ENCODE measurements at regions not wholly inside any gene's neighbourhood (a gene's known extent, or its start where the extent isn't known, plus 50 kb on each side); places are given as distances from the start of the nearest gene placed in this dataset.

DNA sequence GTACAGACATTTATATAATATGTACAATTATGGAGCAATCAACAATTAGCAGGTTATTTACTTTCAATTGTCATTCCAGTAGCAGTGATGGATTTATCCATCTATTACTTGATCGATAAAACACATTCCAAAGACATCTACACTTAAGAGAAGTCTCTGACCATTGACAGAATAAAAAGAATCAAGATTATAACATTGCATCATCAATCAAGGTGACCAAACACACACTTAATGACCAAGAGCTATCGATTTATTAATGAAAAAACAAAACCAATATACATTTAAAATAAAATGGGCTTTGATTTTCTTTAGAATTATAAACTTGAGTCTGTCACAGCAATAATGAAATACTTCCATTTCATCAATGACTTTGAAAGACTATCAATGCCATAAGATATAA, 170.2 kb upstream of the CDKN3 start (continued):
- TF ChIP-seq TAF7 (optimal IDR thresholded peaks at IDR 0.05; ENCODE audit: borderline replicate concordance, low read depth, low read length) (no peak), KDM1A (IDR thresholded peaks at IDR 0.05; ENCODE audit: borderline replicate concordance, low read length) (no peak), POLR2AphosphoS5 (IDR thresholded peaks at IDR 0.05; ENCODE audit: low read depth, low read length) (no peak), NANOG (IDR thresholded peaks at IDR 0.05; ENCODE audit: insufficient read depth, low read depth, low read length, poor library complexity, severe bottlenecking) (no peak), BRCA1 (IDR thresholded peaks at IDR 0.05; ENCODE audit: low read depth, low read length) (no peak), CTCF (IDR thresholded peaks at IDR 0.05; ENCODE audit: control extremely low read depth in 1 of 3, insufficient read depth in 1 of 3, low read depth in 1 of 3, low read length in 3 of 3) (no peak), KDM5A (IDR thresholded peaks at IDR 0.05; ENCODE audit: low read length) (no peak), RAD21 (IDR thresholded peaks at IDR 0.05 in 1 of 2, conservative IDR thresholded peaks at IDR 0.05 in 1 of 2; ENCODE audit: low read depth in 2 of 2, low read length in 2 of 2) (no peak)
- TF ChIP-seq, protein P1, sequence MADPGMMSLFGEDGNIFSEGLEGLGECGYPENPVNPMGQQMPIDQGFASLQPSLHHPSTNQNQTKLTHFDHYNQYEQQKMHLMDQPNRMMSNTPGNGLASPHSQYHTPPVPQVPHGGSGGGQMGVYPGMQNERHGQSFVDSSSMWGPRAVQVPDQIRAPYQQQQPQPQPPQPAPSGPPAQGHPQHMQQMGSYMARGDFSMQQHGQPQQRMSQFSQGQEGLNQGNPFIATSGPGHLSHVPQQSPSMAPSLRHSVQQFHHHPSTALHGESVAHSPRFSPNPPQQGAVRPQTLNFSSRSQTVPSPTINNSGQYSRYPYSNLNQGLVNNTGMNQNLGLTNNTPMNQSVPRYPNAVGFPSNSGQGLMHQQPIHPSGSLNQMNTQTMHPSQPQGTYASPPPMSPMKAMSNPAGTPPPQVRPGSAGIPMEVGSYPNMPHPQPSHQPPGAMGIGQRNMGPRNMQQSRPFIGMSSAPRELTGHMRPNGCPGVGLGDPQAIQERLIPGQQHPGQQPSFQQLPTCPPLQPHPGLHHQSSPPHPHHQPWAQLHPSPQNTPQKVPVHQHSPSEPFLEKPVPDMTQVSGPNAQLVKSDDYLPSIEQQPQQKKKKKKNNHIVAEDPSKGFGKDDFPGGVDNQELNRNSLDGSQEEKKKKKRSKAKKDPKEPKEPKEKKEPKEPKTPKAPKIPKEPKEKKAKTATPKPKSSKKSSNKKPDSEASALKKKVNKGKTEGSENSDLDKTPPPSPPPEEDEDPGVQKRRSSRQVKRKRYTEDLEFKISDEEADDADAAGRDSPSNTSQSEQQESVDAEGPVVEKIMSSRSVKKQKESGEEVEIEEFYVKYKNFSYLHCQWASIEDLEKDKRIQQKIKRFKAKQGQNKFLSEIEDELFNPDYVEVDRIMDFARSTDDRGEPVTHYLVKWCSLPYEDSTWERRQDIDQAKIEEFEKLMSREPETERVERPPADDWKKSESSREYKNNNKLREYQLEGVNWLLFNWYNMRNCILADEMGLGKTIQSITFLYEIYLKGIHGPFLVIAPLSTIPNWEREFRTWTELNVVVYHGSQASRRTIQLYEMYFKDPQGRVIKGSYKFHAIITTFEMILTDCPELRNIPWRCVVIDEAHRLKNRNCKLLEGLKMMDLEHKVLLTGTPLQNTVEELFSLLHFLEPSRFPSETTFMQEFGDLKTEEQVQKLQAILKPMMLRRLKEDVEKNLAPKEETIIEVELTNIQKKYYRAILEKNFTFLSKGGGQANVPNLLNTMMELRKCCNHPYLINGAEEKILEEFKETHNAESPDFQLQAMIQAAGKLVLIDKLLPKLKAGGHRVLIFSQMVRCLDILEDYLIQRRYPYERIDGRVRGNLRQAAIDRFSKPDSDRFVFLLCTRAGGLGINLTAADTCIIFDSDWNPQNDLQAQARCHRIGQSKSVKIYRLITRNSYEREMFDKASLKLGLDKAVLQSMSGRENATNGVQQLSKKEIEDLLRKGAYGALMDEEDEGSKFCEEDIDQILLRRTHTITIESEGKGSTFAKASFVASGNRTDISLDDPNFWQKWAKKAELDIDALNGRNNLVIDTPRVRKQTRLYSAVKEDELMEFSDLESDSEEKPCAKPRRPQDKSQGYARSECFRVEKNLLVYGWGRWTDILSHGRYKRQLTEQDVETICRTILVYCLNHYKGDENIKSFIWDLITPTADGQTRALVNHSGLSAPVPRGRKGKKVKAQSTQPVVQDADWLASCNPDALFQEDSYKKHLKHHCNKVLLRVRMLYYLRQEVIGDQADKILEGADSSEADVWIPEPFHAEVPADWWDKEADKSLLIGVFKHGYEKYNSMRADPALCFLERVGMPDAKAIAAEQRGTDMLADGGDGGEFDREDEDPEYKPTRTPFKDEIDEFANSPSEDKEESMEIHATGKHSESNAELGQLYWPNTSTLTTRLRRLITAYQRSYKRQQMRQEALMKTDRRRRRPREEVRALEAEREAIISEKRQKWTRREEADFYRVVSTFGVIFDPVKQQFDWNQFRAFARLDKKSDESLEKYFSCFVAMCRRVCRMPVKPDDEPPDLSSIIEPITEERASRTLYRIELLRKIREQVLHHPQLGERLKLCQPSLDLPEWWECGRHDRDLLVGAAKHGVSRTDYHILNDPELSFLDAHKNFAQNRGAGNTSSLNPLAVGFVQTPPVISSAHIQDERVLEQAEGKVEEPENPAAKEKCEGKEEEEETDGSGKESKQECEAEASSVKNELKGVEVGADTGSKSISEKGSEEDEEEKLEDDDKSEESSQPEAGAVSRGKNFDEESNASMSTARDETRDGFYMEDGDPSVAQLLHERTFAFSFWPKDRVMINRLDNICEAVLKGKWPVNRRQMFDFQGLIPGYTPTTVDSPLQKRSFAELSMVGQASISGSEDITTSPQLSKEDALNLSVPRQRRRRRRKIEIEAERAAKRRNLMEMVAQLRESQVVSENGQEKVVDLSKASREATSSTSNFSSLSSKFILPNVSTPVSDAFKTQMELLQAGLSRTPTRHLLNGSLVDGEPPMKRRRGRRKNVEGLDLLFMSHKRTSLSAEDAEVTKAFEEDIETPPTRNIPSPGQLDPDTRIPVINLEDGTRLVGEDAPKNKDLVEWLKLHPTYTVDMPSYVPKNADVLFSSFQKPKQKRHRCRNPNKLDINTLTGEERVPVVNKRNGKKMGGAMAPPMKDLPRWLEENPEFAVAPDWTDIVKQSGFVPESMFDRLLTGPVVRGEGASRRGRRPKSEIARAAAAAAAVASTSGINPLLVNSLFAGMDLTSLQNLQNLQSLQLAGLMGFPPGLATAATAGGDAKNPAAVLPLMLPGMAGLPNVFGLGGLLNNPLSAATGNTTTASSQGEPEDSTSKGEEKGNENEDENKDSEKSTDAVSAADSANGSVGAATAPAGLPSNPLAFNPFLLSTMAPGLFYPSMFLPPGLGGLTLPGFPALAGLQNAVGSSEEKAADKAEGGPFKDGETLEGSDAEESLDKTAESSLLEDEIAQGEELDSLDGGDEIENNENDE (IDR thresholded peaks at IDR 0.05; ENCODE audit: insufficient replicate concordance, low read length): no peak
